ENCODE measurements at regions not wholly inside any gene's neighbourhood (a gene's known extent, or its start where the extent isn't known, plus 50 kb on each side); places are given as distances from the start of the nearest gene placed in this dataset.
"Not testable (repeated sequence)": the region's sequence is repeated elsewhere in the genome, so short reads cannot be mapped to it uniquely, and the experiment has no call there.

DNA sequence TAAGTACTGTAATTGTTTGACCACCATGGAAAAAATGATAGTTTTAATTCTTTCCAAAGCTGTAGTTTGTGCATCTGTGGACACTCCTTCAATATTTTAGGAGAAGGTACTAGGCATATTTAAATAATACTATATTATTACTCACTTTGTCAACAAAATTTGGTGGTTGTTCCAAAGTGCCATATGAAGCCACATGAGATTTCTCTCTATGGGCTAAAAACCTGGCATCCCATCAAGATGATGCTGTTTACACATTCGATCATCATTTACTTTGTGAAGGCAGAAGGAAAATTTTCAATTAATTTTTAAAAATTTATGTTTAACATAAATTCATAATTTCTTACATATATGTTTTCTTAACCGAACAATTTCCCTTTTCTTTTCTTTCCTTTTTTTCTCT is 502.6 kb upstream of the JAG1 start:
- no peak for DNase-seq (ENCODE audit: low spot score)
- TF ChIP-seq, protein P1, sequence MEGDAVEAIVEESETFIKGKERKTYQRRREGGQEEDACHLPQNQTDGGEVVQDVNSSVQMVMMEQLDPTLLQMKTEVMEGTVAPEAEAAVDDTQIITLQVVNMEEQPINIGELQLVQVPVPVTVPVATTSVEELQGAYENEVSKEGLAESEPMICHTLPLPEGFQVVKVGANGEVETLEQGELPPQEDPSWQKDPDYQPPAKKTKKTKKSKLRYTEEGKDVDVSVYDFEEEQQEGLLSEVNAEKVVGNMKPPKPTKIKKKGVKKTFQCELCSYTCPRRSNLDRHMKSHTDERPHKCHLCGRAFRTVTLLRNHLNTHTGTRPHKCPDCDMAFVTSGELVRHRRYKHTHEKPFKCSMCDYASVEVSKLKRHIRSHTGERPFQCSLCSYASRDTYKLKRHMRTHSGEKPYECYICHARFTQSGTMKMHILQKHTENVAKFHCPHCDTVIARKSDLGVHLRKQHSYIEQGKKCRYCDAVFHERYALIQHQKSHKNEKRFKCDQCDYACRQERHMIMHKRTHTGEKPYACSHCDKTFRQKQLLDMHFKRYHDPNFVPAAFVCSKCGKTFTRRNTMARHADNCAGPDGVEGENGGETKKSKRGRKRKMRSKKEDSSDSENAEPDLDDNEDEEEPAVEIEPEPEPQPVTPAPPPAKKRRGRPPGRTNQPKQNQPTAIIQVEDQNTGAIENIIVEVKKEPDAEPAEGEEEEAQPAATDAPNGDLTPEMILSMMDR (IDR thresholded peaks at IDR 0.05; ENCODE audit: borderline replicate concordance, control extremely low read depth, extremely low read depth, insufficient read depth, missing control alignments) = no peak
- in situ Hi-C loops (cut with MboI; ENCODE audit: low sequenced_read_pairs, unreplicated experiment) = no loop called here

GRCh38 chr20:11178946-11179654 is 505.3 kb upstream of the JAG1 start:
- TF ChIP-seq, protein P1 (IDR thresholded peaks at IDR 0.05; ENCODE audit: borderline replicate concordance, control extremely low read depth, extremely low read depth, insufficient read depth, missing control alignments) = no peak
- in situ Hi-C loops (cut with MboI; ENCODE audit: low sequenced_read_pairs, unreplicated experiment) = no loop called here
- no peak for DNase-seq (ENCODE audit: low spot score)

GRCh38 chr20:11180186-11180585 is 506.4 kb upstream of the JAG1 start:
- TF ChIP-seq, protein P1 (IDR thresholded peaks at IDR 0.05; ENCODE audit: borderline replicate concordance, control extremely low read depth, extremely low read depth, insufficient read depth, missing control alignments) = no peak
- no peak for DNase-seq (ENCODE audit: low spot score)
- in situ Hi-C loops (cut with MboI; ENCODE audit: low sequenced_read_pairs, unreplicated experiment) = no loop called here

DNA sequence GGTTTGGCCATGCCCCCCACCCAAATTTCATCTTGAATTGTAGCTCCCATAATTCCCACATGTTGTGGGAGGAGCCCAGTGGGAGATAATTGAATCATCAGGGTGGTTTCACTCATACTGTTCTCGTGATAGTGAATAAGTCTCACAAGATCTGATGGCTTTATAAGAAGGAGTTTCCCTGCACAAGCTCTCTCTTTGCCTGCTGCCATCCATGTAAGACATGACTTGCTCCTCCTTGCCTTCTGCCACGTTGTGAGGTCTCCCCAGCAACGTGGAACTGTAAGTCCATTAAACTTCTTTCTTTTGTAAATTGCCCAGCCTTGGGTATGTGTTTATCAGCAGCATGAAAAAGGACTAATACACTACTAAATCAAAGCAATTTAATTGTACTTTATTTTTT is 507.3 kb upstream of the JAG1 start:
- in situ Hi-C loops (cut with MboI; ENCODE audit: low sequenced_read_pairs, unreplicated experiment); DNase-seq (ENCODE audit: low spot score): not testable (repeated sequence)

- TF ChIP-seq, protein P1 (IDR thresholded peaks at IDR 0.05; ENCODE audit: borderline replicate concordance, control extremely low read depth, extremely low read depth, insufficient read depth, missing control alignments) = no peak
- DNase-seq (ENCODE audit: low spot score) = no peak
- in situ Hi-C loops (cut with MboI; ENCODE audit: low sequenced_read_pairs, unreplicated experiment) = no loop called here
Observed at GRCh38 chr20:11181966-11182365, 508.2 kb upstream of the JAG1 start.

GRCh38 chr20:11182720-11183119 is 508.9 kb upstream of the JAG1 start:
- DNase-seq (ENCODE audit: low spot score) = no peak
- in situ Hi-C loops (cut with MboI; ENCODE audit: low sequenced_read_pairs, unreplicated experiment) = no loop called here
- TF ChIP-seq, protein P1 (IDR thresholded peaks at IDR 0.05; ENCODE audit: borderline replicate concordance, control extremely low read depth, extremely low read depth, insufficient read depth, missing control alignments) = no peak

GRCh38 chr20:11186301-11187008 is 512.7 kb upstream of the JAG1 start:
- DNase-seq (ENCODE audit: low spot score) = no peak
- in situ Hi-C loops (cut with MboI; ENCODE audit: low sequenced_read_pairs, unreplicated experiment) = no loop called here
- TF ChIP-seq, protein P1 (IDR thresholded peaks at IDR 0.05; ENCODE audit: borderline replicate concordance, control extremely low read depth, extremely low read depth, insufficient read depth, missing control alignments) = no peak

All from GM13976 (cell line).